Ishikawa (cell line): ENCODE measurements at regions not wholly inside any gene's neighbourhood (a gene's known extent, or its start where the extent isn't known, plus 50 kb on each side); places are given as distances from the start of the nearest gene placed in this dataset.

Experiments used
- EGR1 ChIP-seq: IDR thresholded peaks from 2 replicates; pipeline ENCODE4 v1.6.1; 2012
- RAD21 ChIP-seq: IDR thresholded peaks from 2 replicates; pipeline ENCODE4 v1.6.1; 2012; ENCODE audit warnings: low read depth
- TAF1 ChIP-seq: IDR thresholded peaks from 2 replicates; pipeline ENCODE4 v1.6.1; 2012; ENCODE audit warnings: low read depth, mild to moderate bottlenecking
- YY1 ChIP-seq: IDR thresholded peaks from 2 replicates; pipeline ENCODE4 v1.6.1; 2012; ENCODE audit warnings: low read depth

GRCh38 chr1:29674627-29675326 is 438.5 kb downstream of the PTPRU start:
- TF ChIP-seq YY1 (no peak), EGR1 (no peak), TAF1 (no peak), RAD21 (no peak)
